Naive B cell (primary cell): ENCODE measurements at regions not wholly inside any gene's neighbourhood (a gene's known extent, or its start where the extent isn't known, plus 50 kb on each side); places are given as distances from the start of the nearest gene placed in this dataset.
A peak's percentile ranks its signal among the peaks of the same experiment; 100 is the strongest.

Source experiments
- ATAC-seq, 2 donors: fragments of 150-1000 bp; cut with Tn5 transposase; 2 replicates each; pipeline ENCODE4 v1.10.0; 2021; ENCODE audit warnings: low read depth in 2 of 2, mild to moderate bottlenecking in 2 of 2, moderate library complexity in 2 of 2
- DNase-seq: peaks from one replicate; pipeline ENCODE4 v3.0.0; 2022
- H3K27ac Mint-ChIP-seq, 6 donors: one replicate each; pipeline ENCODE4 v1.8.0; 2020 to 2022; ENCODE audit warnings: mild to moderate bottlenecking in 6 of 6, mixed read lengths in 6 of 6, moderate library complexity in 5 of 6, inconsistent platforms in 2 of 6
- H3K27me3 Mint-ChIP-seq, 3 donors: one replicate each; pipeline ENCODE4 v1.8.0; 2021 to 2022; ENCODE audit warnings: mixed read lengths in 3 of 3, mild to moderate bottlenecking in 1 of 3
- H3K36me3 Mint-ChIP-seq, 2 donors: one replicate each; pipeline ENCODE4 v1.8.0; 2020 to 2022; ENCODE audit warnings: mixed read lengths in 2 of 2, inconsistent platforms in 1 of 2, mild to moderate bottlenecking in 1 of 2
- H3K4me1 Mint-ChIP-seq, 3 donors: one replicate each; pipeline ENCODE4 v1.8.0; 2020 to 2022; ENCODE audit warnings: mixed read lengths in 3 of 3, inconsistent platforms in 1 of 3, mild to moderate bottlenecking in 1 of 3, moderate library complexity in 1 of 3
- H3K4me3 Mint-ChIP-seq, 8 donors: one replicate each; pipeline ENCODE4 v1.8.0; 2020 to 2022; ENCODE audit warnings: mild to moderate bottlenecking in 8 of 8, mixed read lengths in 8 of 8, moderate library complexity in 8 of 8, inconsistent platforms in 2 of 8
- H3K9me3 Mint-ChIP-seq, 7 donors: one replicate each; pipeline ENCODE4 v1.8.0; 2020 to 2022; ENCODE audit warnings: mixed read lengths in 7 of 7, mild to moderate bottlenecking in 5 of 7, inconsistent platforms in 2 of 7, moderate library complexity in 1 of 7

GRCh38 chr7:130829415-130829814 is 95.4 kb upstream of the KLF14 start:
- no peak overlapping the region for H3K27ac Mint-ChIP-seq
- peaks cover 24 to 37% of the 10 kb centered on the region in 2 donors for H3K36me3 Mint-ChIP-seq
- peaks cover 17 to 47% (median 33%) of the 10 kb centered on the region in 7 donors for H3K9me3 Mint-ChIP-seq
- no peak overlapping the region for H3K4me3 Mint-ChIP-seq
- peaks cover 6 to 14% (median 9%) of the 10 kb centered on the region in 3 donors for H3K27me3 Mint-ChIP-seq
- H3K4me1 Mint-ChIP-seq = no peaks in the 10 kb centered on the region
- ATAC-seq (no peak), DNase-seq (no peak)

GRCh38 chr7:130831322-130831721 is 97.3 kb upstream of the KLF14 start:
- Mint-ChIP-seq H3K27ac (no peak overlapping the region), H3K9me3 (peaks cover 12 to 28% (median 22%) of the 10 kb centered on the region in 7 donors)
- ATAC-seq = no peak

GRCh38 chr7:130831817-130832481 is 97.9 kb upstream of the KLF14 start:
- peak; percentile 12 for DNase-seq
- ATAC-seq = no peak
- H3K27ac Mint-ChIP-seq = no peak overlapping the region
- no peaks in the 10 kb centered on the region for H3K4me1 Mint-ChIP-seq
- peaks cover 4 to 24% of the 10 kb centered on the region in 2 donors for H3K36me3 Mint-ChIP-seq
- peaks cover 8 to 22% (median 17%) of the 10 kb centered on the region in 7 donors for H3K9me3 Mint-ChIP-seq
- no peak overlapping the region for H3K4me3 Mint-ChIP-seq
- peaks cover 6 to 32% (median 9%) of the 10 kb centered on the region in 3 donors for H3K27me3 Mint-ChIP-seq

More at GRCh38 chr7:130831322-130831721, 97.3 kb upstream of the KLF14 start:
- peaks cover 10 to 30% of the 10 kb centered on the region in 2 donors for H3K36me3 Mint-ChIP-seq
- H3K4me1 Mint-ChIP-seq = no peaks in the 10 kb centered on the region
- no peak for DNase-seq
- H3K4me3 Mint-ChIP-seq = no peak overlapping the region
- H3K27me3 Mint-ChIP-seq = peaks cover 6 to 31% (median 9%) of the 10 kb centered on the region in 3 donors

GRCh38 chr7:130838738-130839137 is 104.7 kb upstream of the KLF14 start:
- H3K4me1 Mint-ChIP-seq = peaks cover 19 to 23% (median 21%) of the 10 kb centered on the region in 3 donors
- H3K9me3 Mint-ChIP-seq = no peaks in the 10 kb centered on the region
- no peak overlapping the region for H3K4me3 Mint-ChIP-seq
- ATAC-seq (no peak), DNase-seq (no peak)
- H3K36me3 Mint-ChIP-seq = no peaks in the 10 kb centered on the region
- peaks cover 0 to 18% (median 0%) of the 10 kb centered on the region in 3 donors for H3K27me3 Mint-ChIP-seq
- no peak overlapping the region for H3K27ac Mint-ChIP-seq

GRCh38 chr7:130840599-130840998 is 106.6 kb upstream of the KLF14 start:
- Mint-ChIP-seq H3K27ac (peak overlapping the region in 1 of 6 donors; percentile 34), H3K27me3 (peaks cover 0 to 13% (median 4%) of the 10 kb centered on the region in 3 donors), H3K4me1 (peaks cover 20 to 30% (median 21%) of the 10 kb centered on the region in 3 donors), H3K36me3 (no peaks in the 10 kb centered on the region), H3K4me3 (no peak overlapping the region), H3K9me3 (no peaks in the 10 kb centered on the region)
- ATAC-seq (no peak), DNase-seq (no peak)

- ATAC-seq (peak; percentile 91 to 93), DNase-seq (peak; percentile 26)
- peak overlapping the region in 7 of 8 donors; percentile 17 to 88 (median 56) for H3K4me3 Mint-ChIP-seq
- no peaks in the 10 kb centered on the region for H3K9me3 Mint-ChIP-seq
- peaks cover 0 to 7% (median 6%) of the 10 kb centered on the region in 3 donors for H3K27me3 Mint-ChIP-seq
- no peaks in the 10 kb centered on the region for H3K36me3 Mint-ChIP-seq
- H3K27ac Mint-ChIP-seq = peak overlapping the region; percentile 24 to 85 (median 56)
- peaks cover 20 to 30% (median 21%) of the 10 kb centered on the region in 3 donors for H3K4me1 Mint-ChIP-seq
Observed at GRCh38 chr7:130841416-130841815, 107.4 kb upstream of the KLF14 start.

GRCh38 chr7:130843703-130844102 is 109.7 kb upstream of the KLF14 start:
- Mint-ChIP-seq H3K4me1 (peaks cover 20 to 30% (median 21%) of the 10 kb centered on the region in 3 donors), H3K4me3 (peak overlapping the region in 3 of 8 donors; percentile 15 to 75 (median 22))

GRCh38 chr7:130844811-130845580 is 111.0 kb upstream of the KLF14 start:
- H3K4me3 Mint-ChIP-seq = peak overlapping the region in 1 of 8 donors; percentile 77
- DNase-seq = no peak
- peaks cover 0 to 7% (median 6%) of the 10 kb centered on the region in 3 donors for H3K27me3 Mint-ChIP-seq
- H3K27ac Mint-ChIP-seq = no peak overlapping the region
- no peaks in the 10 kb centered on the region for H3K9me3 Mint-ChIP-seq
- ATAC-seq = no peak
- H3K36me3 Mint-ChIP-seq = no peaks in the 10 kb centered on the region
- peaks cover 20 to 30% (median 21%) of the 10 kb centered on the region in 3 donors for H3K4me1 Mint-ChIP-seq

More at GRCh38 chr7:130843703-130844102, 109.7 kb upstream of the KLF14 start:
- Mint-ChIP-seq H3K36me3 (no peaks in the 10 kb centered on the region), H3K27me3 (peaks cover 0 to 7% (median 6%) of the 10 kb centered on the region in 3 donors), H3K27ac (no peak overlapping the region), H3K9me3 (no peaks in the 10 kb centered on the region)
- ATAC-seq (no peak), DNase-seq (no peak)

- peak overlapping the region in 1 of 8 donors; percentile 77 for H3K4me3 Mint-ChIP-seq
- H3K36me3 Mint-ChIP-seq = no peaks in the 10 kb centered on the region
- DNase-seq (no peak), ATAC-seq (no peak)
- H3K4me1 Mint-ChIP-seq = peaks cover 20 to 25% (median 20%) of the 10 kb centered on the region in 3 donors
- H3K9me3 Mint-ChIP-seq = no peaks in the 10 kb centered on the region
- H3K27ac Mint-ChIP-seq = peak overlapping the region in 1 of 6 donors; percentile 19
- peaks cover 0 to 7% (median 6%) of the 10 kb centered on the region in 3 donors for H3K27me3 Mint-ChIP-seq
Observed at GRCh38 chr7:130845581-130846085, 111.6 kb upstream of the KLF14 start.

GRCh38 chr7:130849604-130850003 is 115.6 kb upstream of the KLF14 start:
- peaks cover 7 to 18% of the 10 kb centered on the region in 2 donors for H3K36me3 Mint-ChIP-seq
- H3K27ac Mint-ChIP-seq = no peak overlapping the region
- H3K9me3 Mint-ChIP-seq = peaks cover 0 to 6% (median 2%) of the 10 kb centered on the region in 7 donors
- peaks cover 0 to 7% (median 6%) of the 10 kb centered on the region in 3 donors for H3K27me3 Mint-ChIP-seq
- H3K4me1 Mint-ChIP-seq = peaks cover 0 to 5% (median 0%) of the 10 kb centered on the region in 3 donors
- ATAC-seq (no peak), DNase-seq (no peak)
- no peak overlapping the region for H3K4me3 Mint-ChIP-seq

- Mint-ChIP-seq H3K4me3 (no peak overlapping the region), H3K27ac (no peak overlapping the region), H3K9me3 (peaks cover 0 to 19% (median 12%) of the 10 kb centered on the region in 7 donors), H3K36me3 (peaks cover 16 to 24% of the 10 kb centered on the region in 2 donors), H3K4me1 (no peaks in the 10 kb centered on the region), H3K27me3 (no peaks in the 10 kb centered on the region)
- DNase-seq (no peak), ATAC-seq (no peak)
Observed at GRCh38 chr7:130850956-130851355, 116.9 kb upstream of the KLF14 start.

- no peaks in the 10 kb centered on the region for H3K4me1 Mint-ChIP-seq
- H3K27me3 Mint-ChIP-seq = no peaks in the 10 kb centered on the region
- no peak overlapping the region for H3K4me3 Mint-ChIP-seq
- ATAC-seq (no peak), DNase-seq (no peak)
- H3K27ac Mint-ChIP-seq = no peak overlapping the region
- H3K9me3 Mint-ChIP-seq = peaks cover 9 to 38% (median 23%) of the 10 kb centered on the region in 7 donors
- peaks cover 35 to 39% of the 10 kb centered on the region in 2 donors for H3K36me3 Mint-ChIP-seq
Observed at GRCh38 chr7:130852867-130853266, 118.9 kb upstream of the KLF14 start.

GRCh38 chr7:130853503-130854279 is 119.7 kb upstream of the KLF14 start:
- Mint-ChIP-seq H3K4me1 (no peaks in the 10 kb centered on the region), H3K27me3 (no peaks in the 10 kb centered on the region), H3K36me3 (peaks cover 43 to 47% of the 10 kb centered on the region in 2 donors), H3K9me3 (peaks cover 16 to 46% (median 31%) of the 10 kb centered on the region in 7 donors), H3K27ac (no peak overlapping the region), H3K4me3 (no peak overlapping the region)
- ATAC-seq (no peak), DNase-seq (no peak)
